H9 (cell line): ENCODE measurements at regions not wholly inside any gene's neighbourhood (a gene's known extent, or its start where the extent isn't known, plus 50 kb on each side); places are given as distances from the start of the nearest gene placed in this dataset.

Experiments used
- DNase-seq: peaks from one replicate; pipeline ENCODE4 v3.0.0-alpha.2; 2017
- H2AFZ ChIP-seq: one replicate; pipeline ENCODE4 v1.6.1; 2013; ENCODE audit warnings: mild to moderate bottlenecking, low read length, control low read depth, moderate library complexity
- H2AK5ac ChIP-seq: 2 replicates; pipeline ENCODE4 v1.6.1; 2013; ENCODE audit warnings: low read length, control low read depth, mixed read lengths; ENCODE audit not compliant: insufficient read length
- H2BK120ac ChIP-seq: one replicate; pipeline ENCODE4 v1.6.1; 2013; ENCODE audit warnings: low read depth, mild to moderate bottlenecking, low read length, control low read depth, inconsistent platforms; ENCODE audit not compliant: poor library complexity, severe bottlenecking
- H2BK12ac ChIP-seq: 2 replicates; pipeline ENCODE4 v1.6.1; 2013; ENCODE audit warnings: low read length, control low read depth, mixed read lengths, low read depth; ENCODE audit not compliant: insufficient read length
- H2BK15ac ChIP-seq: 2 replicates; pipeline ENCODE4 v1.6.1; 2013; ENCODE audit warnings: low read depth, low read length, control low read depth
- H2BK20ac ChIP-seq: one replicate; pipeline ENCODE4 v1.6.1; 2013; ENCODE audit warnings: low read depth, mild to moderate bottlenecking, low read length, control low read depth, inconsistent platforms; ENCODE audit not compliant: poor library complexity, severe bottlenecking
- H2BK5ac ChIP-seq: 2 replicates; pipeline ENCODE4 v1.6.1; 2013; ENCODE audit warnings: low read length, control low read depth, mixed read lengths; ENCODE audit not compliant: insufficient read length
- H3K14ac ChIP-seq: 2 replicates; pipeline ENCODE4 v1.6.1; 2013; ENCODE audit warnings: low read length, control low read depth; ENCODE audit not compliant: insufficient read depth
- H3K18ac ChIP-seq: 2 replicates; pipeline ENCODE4 v1.6.1; 2013; ENCODE audit warnings: low read depth, mild to moderate bottlenecking, mixed read lengths, low read length, control low read depth; ENCODE audit not compliant: insufficient read length
- H3K23ac ChIP-seq: 2 replicates; pipeline ENCODE4 v1.6.1; 2013; ENCODE audit warnings: low read length, control low read depth, mixed read lengths, low read depth; ENCODE audit not compliant: insufficient read length
- H3K23me2 ChIP-seq: 2 replicates; pipeline ENCODE4 v1.6.1; 2013; ENCODE audit warnings: low read depth, mild to moderate bottlenecking, mixed read lengths, low read length, control low read depth; ENCODE audit not compliant: insufficient read length, poor library complexity, severe bottlenecking
- H3K27ac ChIP-seq: 2 replicates; pipeline ENCODE4 v1.5.1; 2013; ENCODE audit warnings: low read length, control low read depth, mixed read lengths, low read depth; ENCODE audit not compliant: insufficient read length
- H3K27me3 ChIP-seq: 2 replicates; pipeline ENCODE4 v1.6.1; 2013; ENCODE audit warnings: low read length, control low read depth, inconsistent platforms; ENCODE audit not compliant: insufficient read depth
- H3K4ac ChIP-seq: 2 replicates; pipeline ENCODE4 v1.6.1; 2013; ENCODE audit warnings: low read depth, mild to moderate bottlenecking, control low read depth, inconsistent platforms, low read length, moderate library complexity
- H3K4me1 ChIP-seq: 2 replicates; pipeline ENCODE4 v1.6.1; 2013; ENCODE audit warnings: low read length, control low read depth, inconsistent platforms; ENCODE audit not compliant: insufficient read depth
- H3K4me2 ChIP-seq: 2 replicates; pipeline ENCODE4 v1.6.1; 2013; ENCODE audit warnings: low read length, control low read depth, mixed read lengths; ENCODE audit not compliant: insufficient read length, insufficient read depth
- H3K56ac ChIP-seq: 2 replicates; pipeline ENCODE4 v1.6.1; 2013; ENCODE audit warnings: low read depth, mild to moderate bottlenecking, mixed read lengths, low read length, control low read depth; ENCODE audit not compliant: insufficient read length
- H3K79me1 ChIP-seq: 2 replicates; pipeline ENCODE4 v1.6.1; 2013; ENCODE audit warnings: low read depth, mild to moderate bottlenecking, moderate library complexity, low read length, control low read depth, inconsistent platforms; ENCODE audit not compliant: insufficient read depth, poor library complexity, severe bottlenecking
- H3K79me2 ChIP-seq: 2 replicates; pipeline ENCODE4 v1.6.1; 2013; ENCODE audit warnings: low read length, control low read depth, inconsistent platforms; ENCODE audit not compliant: insufficient read depth
- H3K9ac ChIP-seq: 2 replicates; pipeline ENCODE4 v1.6.1; 2013; ENCODE audit warnings: low read length, control low read depth, mixed read lengths; ENCODE audit not compliant: insufficient read length; ENCODE audit errors: extremely low read depth
- H3K9me3 ChIP-seq: one replicate; pipeline ENCODE4 v1.6.1; 2013; ENCODE audit warnings: low read depth, low read length, inconsistent platforms; ENCODE audit not compliant: control insufficient read depth
- H3T11ph ChIP-seq: one replicate; pipeline ENCODE4 v1.6.1; 2013; ENCODE audit warnings: mild to moderate bottlenecking, low read length, control low read depth, inconsistent platforms
- H4K20me1 ChIP-seq: one replicate; pipeline ENCODE4 v1.6.1; 2013; ENCODE audit not compliant: control insufficient read depth, insufficient read length, insufficient read depth
- H4K5ac ChIP-seq: 2 replicates; pipeline ENCODE4 v1.6.1; 2013; ENCODE audit warnings: low read depth, mild to moderate bottlenecking, mixed read lengths, low read length, control low read depth; ENCODE audit not compliant: insufficient read length
- H4K8ac ChIP-seq: replicated peaks from 2 replicates; pipeline ENCODE4 v1.6.1; 2013; ENCODE audit warnings: low read length, control low read depth, mixed read lengths, low read depth; ENCODE audit not compliant: insufficient read length
- H4K91ac ChIP-seq: 2 replicates; pipeline ENCODE4 v1.6.1; 2013; ENCODE audit warnings: low read depth, mild to moderate bottlenecking, moderate library complexity, mixed read lengths, low read length, control low read depth; ENCODE audit not compliant: insufficient read length
- H3K27ac Mint-ChIP-seq, 3 experiments: 2 replicates in 2 of 3; 3 replicates in 1 of 3; pipeline ENCODE4 v1.8.0; 2020 to 2021; ENCODE audit warnings: mixed read lengths in 3 of 3, mild to moderate bottlenecking in 1 of 3, moderate library complexity in 1 of 3
- H3K27me3 Mint-ChIP-seq: 2 replicates; pipeline ENCODE4 v1.8.0; 2021; ENCODE audit warnings: low read depth, mild to moderate bottlenecking, moderate library complexity, mixed read lengths
- H3K36me3 Mint-ChIP-seq, 3 experiments: 2 replicates in 2 of 3; 3 replicates in 1 of 3; pipeline ENCODE4 v1.8.0; 2020 to 2021; ENCODE audit warnings: low read depth in 3 of 3, mixed read lengths in 3 of 3; ENCODE audit not compliant: insufficient read depth in 1 of 3
- H3K4me1 Mint-ChIP-seq, 2 experiments: 2 replicates each; pipeline ENCODE4 v1.8.0; 2020; ENCODE audit warnings: mixed read lengths in 2 of 2
- H3K4me3 Mint-ChIP-seq, 2 experiments: 2 replicates in 1 of 2; 3 replicates in 1 of 2; pipeline ENCODE4 v1.8.0; 2020 to 2021; ENCODE audit warnings: mild to moderate bottlenecking in 2 of 2, mixed read lengths in 2 of 2, moderate library complexity in 1 of 2
- H3K9me3 Mint-ChIP-seq, 2 experiments: 2 replicates in 1 of 2; 3 replicates in 1 of 2; pipeline ENCODE4 v1.8.0; 2020; ENCODE audit warnings: mild to moderate bottlenecking in 2 of 2, mixed read lengths in 2 of 2, moderate library complexity in 1 of 2
- WGBS: extraction: QIAGEN DNeasy Blood & Tissue Kit; methylation state at CpG from one replicate; pipeline ENCODE4 v1.1.7; 2013; ENCODE audit warnings: missing lambda C conversion rate, low lambda C conversion rate, mixed read lengths; ENCODE audit not compliant: insufficient read length; ENCODE audit errors: extremely low coverage; 5-methylcytosine and 5-hydroxymethylcytosine counted together
- TF ChIP-seq, protein P1 (sequence below): fragments of 200-600 bp; sonication (generic); conservative IDR thresholded peaks from 3 replicates; pipeline ENCODE4 v1.8.0; 2021; ENCODE audit warnings: antibody characterized with exemption, mild to moderate bottlenecking

DNA sequence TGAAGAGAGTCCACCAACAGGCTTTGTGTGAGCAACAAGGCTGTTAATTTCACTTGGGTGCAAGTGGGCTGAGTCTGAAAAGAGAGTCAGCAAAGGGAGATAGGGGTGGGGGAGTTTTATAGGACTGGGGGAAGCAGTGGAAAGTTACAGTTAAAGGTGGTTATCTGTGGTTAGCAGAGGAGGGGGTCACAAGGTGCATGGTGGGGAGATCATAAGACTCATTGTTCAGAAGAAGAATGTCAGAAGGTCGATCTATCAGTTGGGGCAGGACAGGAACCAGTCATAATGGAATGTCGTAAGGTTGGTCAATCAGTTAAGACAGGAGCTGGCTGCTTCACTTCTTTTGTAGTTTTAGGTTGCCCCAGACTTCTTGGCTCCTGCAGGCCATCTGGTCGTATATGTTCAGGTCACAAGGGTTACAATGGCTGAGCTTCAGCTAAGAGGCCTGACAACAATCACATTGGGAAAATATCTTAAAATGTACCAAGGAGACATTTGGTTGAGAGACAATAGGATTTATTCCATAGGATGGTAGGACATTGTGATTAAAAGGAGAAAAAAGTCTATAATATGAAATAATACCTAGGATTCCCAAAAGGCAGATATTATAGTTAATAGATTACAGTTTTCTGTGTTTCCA is 356.4 kb downstream of the ANKRD7 start:
- Mint-ChIP-seq H3K4me1 (no peaks in the 10 kb centered on the region), H3K27ac (peak overlapping the region in 1 of 3 experiments; percentile 68; a peak in 2 of 7 replicates), H3K27me3 (no peaks in the 10 kb centered on the region), H3K4me3 (no peak overlapping the region), H3K36me3 (peaks cover under 1 to 2% (median 1%) of the 10 kb centered on the region in 3 experiments; a peak in 5 of 7 replicates), H3K9me3 (peaks cover 0 to 5% of the 10 kb centered on the region in 2 experiments; a peak in 4 of 5 replicates)
- Histone ChIP-seq H2BK15ac (no peak overlapping the region), H4K20me1 (no peaks in the 10 kb centered on the region), H3K4me2 (no peak overlapping the region), H3K9me3 (no peaks in the 10 kb centered on the region), H2BK12ac (no peak overlapping the region), H2AFZ (no peak overlapping the region), H4K8ac (no peak overlapping the region), H2AK5ac (no peak overlapping the region), H3T11ph (no peak overlapping the region), H3K79me1 (no peaks in the 10 kb centered on the region), H3K56ac (no peak overlapping the region), H3K18ac (no peak overlapping the region), H3K14ac (no peak overlapping the region), H3K27ac (no peak overlapping the region), H2BK120ac (no peak overlapping the region), H2BK5ac (no peak overlapping the region), H4K5ac (no peak overlapping the region), H3K27me3 (no peaks in the 10 kb centered on the region), H4K91ac (no peak overlapping the region), H3K9ac (no peak overlapping the region), H3K23me2 (no peaks in the 10 kb centered on the region), H3K4ac (no peak overlapping the region), H3K4me1 (no peaks in the 10 kb centered on the region), H3K79me2 (no peaks in the 10 kb centered on the region), H3K23ac (no peak overlapping the region), H2BK20ac (no peak overlapping the region)
- no CpG with 5 or more reads among the region's 3 CpGs for WGBS
- no peak for DNase-seq
- TF ChIP-seq, protein P1, sequence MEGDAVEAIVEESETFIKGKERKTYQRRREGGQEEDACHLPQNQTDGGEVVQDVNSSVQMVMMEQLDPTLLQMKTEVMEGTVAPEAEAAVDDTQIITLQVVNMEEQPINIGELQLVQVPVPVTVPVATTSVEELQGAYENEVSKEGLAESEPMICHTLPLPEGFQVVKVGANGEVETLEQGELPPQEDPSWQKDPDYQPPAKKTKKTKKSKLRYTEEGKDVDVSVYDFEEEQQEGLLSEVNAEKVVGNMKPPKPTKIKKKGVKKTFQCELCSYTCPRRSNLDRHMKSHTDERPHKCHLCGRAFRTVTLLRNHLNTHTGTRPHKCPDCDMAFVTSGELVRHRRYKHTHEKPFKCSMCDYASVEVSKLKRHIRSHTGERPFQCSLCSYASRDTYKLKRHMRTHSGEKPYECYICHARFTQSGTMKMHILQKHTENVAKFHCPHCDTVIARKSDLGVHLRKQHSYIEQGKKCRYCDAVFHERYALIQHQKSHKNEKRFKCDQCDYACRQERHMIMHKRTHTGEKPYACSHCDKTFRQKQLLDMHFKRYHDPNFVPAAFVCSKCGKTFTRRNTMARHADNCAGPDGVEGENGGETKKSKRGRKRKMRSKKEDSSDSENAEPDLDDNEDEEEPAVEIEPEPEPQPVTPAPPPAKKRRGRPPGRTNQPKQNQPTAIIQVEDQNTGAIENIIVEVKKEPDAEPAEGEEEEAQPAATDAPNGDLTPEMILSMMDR: no peak
